ENCODE measurements at regions not wholly inside any gene's neighbourhood (a gene's known extent, or its start where the extent isn't known, plus 50 kb on each side); places are given as distances from the start of the nearest gene placed in this dataset.

DNA sequence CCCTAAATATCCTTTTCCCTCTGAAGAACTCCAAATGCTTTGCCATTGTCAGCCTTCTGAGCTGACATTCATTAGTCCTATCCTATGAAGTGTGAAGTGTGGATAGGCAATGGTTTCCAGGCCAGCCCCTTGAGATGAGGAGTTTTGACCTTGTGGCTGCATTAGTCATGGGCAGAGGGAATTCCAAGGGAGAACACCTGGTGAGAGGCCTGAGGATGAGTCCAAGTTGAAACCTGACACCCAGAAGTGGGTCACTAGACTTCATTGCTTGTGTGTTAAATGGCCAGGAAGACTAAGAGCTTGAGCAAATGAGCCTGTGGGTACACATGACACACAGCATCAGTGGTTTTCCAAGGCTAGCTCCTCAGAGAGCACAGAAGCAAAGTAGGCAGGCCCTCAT, 260.8 kb downstream of the SKAP2 start:
- TF ChIP-seq YY1 (IDR thresholded peaks at IDR 0.05; ENCODE audit: insufficient read depth, insufficient read length) (no peak), SUZ12 (IDR thresholded peaks at IDR 0.05; ENCODE audit: extremely low read depth, insufficient read depth, insufficient read length) (no peak), ZNF274 (IDR thresholded peaks at IDR 0.05; ENCODE audit: low read depth, low read length) (no peak)

DNA sequence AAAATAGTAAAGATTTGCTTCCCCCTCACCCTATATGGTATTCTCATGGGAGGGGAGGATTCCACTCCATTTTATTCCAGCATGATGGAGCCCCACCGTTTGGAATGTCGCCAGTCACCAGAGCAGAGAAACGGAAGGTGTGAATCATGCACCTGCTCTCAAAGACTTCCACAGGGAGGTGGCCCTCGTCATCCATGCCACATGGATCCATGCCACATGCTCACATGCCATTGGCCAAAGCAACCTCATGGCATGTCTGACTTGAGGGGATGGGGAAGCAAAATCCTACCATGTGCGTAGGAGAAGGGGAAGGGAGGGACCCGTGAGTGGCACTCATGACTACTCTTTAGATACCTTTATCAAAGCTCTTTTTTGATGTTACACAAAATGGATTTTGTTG, 256.0 kb downstream of the SKAP2 start:
- H3K4me3 ChIP-seq (ENCODE audit: insufficient read length, low read depth): no peak overlapping the region
- peaks cover under 1% of the 10 kb centered on the region for H3K4me1 ChIP-seq (ENCODE audit: insufficient read depth, insufficient read length)
- no peak overlapping the region for H3K9ac ChIP-seq (ENCODE audit: insufficient read length, low read depth)
- no peak for DNase-seq (ENCODE audit: low read depth, low spot score)
- H3K9me3 ChIP-seq (ENCODE audit: insufficient read depth, low read length): no peaks in the 10 kb centered on the region
- no peaks in the 10 kb centered on the region for H3K27me3 ChIP-seq (ENCODE audit: insufficient read depth, insufficient read length)
- H3K36me3 ChIP-seq (ENCODE audit: insufficient read depth, insufficient read length, low read length): no peaks in the 10 kb centered on the region
- TF ChIP-seq YY1 (IDR thresholded peaks at IDR 0.05; ENCODE audit: insufficient read depth, insufficient read length) (no peak), ZNF274 (IDR thresholded peaks at IDR 0.05; ENCODE audit: low read depth, low read length) (no peak), SUZ12 (IDR thresholded peaks at IDR 0.05; ENCODE audit: extremely low read depth, insufficient read depth, insufficient read length) (no peak)

More for the DNA sequence above, 260.8 kb downstream of the SKAP2 start:
- Histone ChIP-seq H3K27me3 (ENCODE audit: insufficient read depth, insufficient read length) (no peaks in the 10 kb centered on the region), H3K9me3 (ENCODE audit: insufficient read depth, low read length) (no peaks in the 10 kb centered on the region), H3K4me3 (ENCODE audit: insufficient read length, low read depth) (no peak overlapping the region), H3K9ac (ENCODE audit: insufficient read length, low read depth) (no peak overlapping the region), H3K4me1 (ENCODE audit: insufficient read depth, insufficient read length) (no peaks in the 10 kb centered on the region), H3K36me3 (ENCODE audit: insufficient read depth, insufficient read length, low read length) (no peaks in the 10 kb centered on the region)
- DNase-seq (ENCODE audit: low read depth, low spot score): peak; percentile 61

DNA sequence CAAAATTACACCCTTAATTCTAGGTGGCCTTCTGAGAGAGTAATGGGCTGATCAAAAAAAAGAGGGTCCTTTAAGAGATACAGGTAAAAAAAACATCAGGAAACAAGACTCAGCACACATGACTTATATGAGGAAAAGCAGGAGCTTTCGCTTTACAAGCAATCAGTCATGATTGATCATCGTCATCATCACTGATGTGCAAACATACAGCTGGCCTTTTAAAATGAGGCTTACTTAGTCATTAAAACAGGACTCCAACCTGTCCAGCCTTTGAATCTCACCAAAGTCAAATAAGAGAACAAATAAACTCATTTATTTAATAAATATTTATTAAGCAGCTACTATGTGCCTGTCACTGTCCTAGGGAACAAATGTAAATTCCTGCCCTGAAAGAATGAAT, 255.3 kb downstream of the SKAP2 start:
- Histone ChIP-seq H3K27me3 (ENCODE audit: insufficient read depth, insufficient read length) (no peaks in the 10 kb centered on the region), H3K4me1 (ENCODE audit: insufficient read depth, insufficient read length) (peaks cover 2% of the 10 kb centered on the region), H3K4me3 (ENCODE audit: insufficient read length, low read depth) (no peak overlapping the region), H3K36me3 (ENCODE audit: insufficient read depth, insufficient read length, low read length) (no peaks in the 10 kb centered on the region), H3K9ac (ENCODE audit: insufficient read length, low read depth) (no peak overlapping the region), H3K9me3 (ENCODE audit: insufficient read depth, low read length) (no peaks in the 10 kb centered on the region)
- TF ChIP-seq ZNF274 (IDR thresholded peaks at IDR 0.05; ENCODE audit: low read depth, low read length): no peak
- no peak for TF ChIP-seq SUZ12 (IDR thresholded peaks at IDR 0.05; ENCODE audit: extremely low read depth, insufficient read depth, insufficient read length)
- TF ChIP-seq YY1 (IDR thresholded peaks at IDR 0.05; ENCODE audit: insufficient read depth, insufficient read length): no peak
- no peak for DNase-seq (ENCODE audit: low read depth, low spot score)

DNA sequence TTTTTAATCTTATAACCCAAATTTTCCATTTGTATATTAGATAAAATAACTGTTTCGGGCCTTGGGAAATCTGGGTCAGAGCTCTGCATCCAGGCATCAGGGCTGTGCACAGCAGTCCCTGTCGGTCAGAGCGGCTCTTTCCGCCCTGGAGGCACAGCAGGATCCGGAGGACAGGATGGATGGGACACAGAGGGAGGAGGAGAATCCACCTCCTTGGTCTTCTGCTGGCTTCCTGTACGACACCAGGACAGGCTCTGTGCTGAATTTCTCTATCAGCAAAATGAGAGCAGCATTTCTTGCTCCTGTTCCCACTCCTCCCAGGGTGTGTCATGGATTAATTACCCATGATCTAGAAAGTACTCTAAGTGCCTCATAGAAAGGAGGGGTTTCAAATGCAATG, 254.9 kb downstream of the SKAP2 start:
- no peaks in the 10 kb centered on the region for H3K36me3 ChIP-seq (ENCODE audit: insufficient read depth, insufficient read length, low read length)
- H3K9me3 ChIP-seq (ENCODE audit: insufficient read depth, low read length): no peaks in the 10 kb centered on the region
- H3K4me1 ChIP-seq (ENCODE audit: insufficient read depth, insufficient read length): peaks cover 4% of the 10 kb centered on the region
- no peak for DNase-seq (ENCODE audit: low read depth, low spot score)
- no peak for TF ChIP-seq YY1 (IDR thresholded peaks at IDR 0.05; ENCODE audit: insufficient read depth, insufficient read length)
- H3K4me3 ChIP-seq (ENCODE audit: insufficient read length, low read depth): no peak overlapping the region
- H3K27me3 ChIP-seq (ENCODE audit: insufficient read depth, insufficient read length): no peaks in the 10 kb centered on the region
- no peak overlapping the region for H3K9ac ChIP-seq (ENCODE audit: insufficient read length, low read depth)

DNA sequence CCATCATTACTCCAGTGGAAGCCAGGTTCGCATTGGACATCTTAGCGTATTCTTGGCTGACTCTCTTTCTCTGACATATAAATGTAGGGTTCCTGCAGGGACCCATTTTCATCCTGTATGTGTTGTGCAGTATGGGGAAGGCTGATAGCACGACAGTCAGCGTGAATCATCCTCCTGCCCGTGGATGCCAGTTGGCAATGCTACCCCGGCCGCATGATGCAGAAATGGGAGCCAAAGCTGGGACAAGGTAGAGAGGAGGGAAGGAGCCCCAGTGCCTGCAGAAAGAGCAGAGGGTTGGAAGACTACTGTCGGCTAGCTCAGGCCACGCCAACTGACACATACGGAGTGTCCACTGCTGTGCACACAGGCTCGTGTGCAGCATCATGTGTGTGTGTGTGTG, 251.6 kb downstream of the SKAP2 start:
- no peaks in the 10 kb centered on the region for H3K36me3 ChIP-seq (ENCODE audit: insufficient read depth, insufficient read length, low read length)
- DNase-seq (ENCODE audit: low read depth, low spot score): no peak
- peaks cover 5% of the 10 kb centered on the region for H3K4me1 ChIP-seq (ENCODE audit: insufficient read depth, insufficient read length)
- no peaks in the 10 kb centered on the region for H3K9me3 ChIP-seq (ENCODE audit: insufficient read depth, low read length)
- H3K9ac ChIP-seq (ENCODE audit: insufficient read length, low read depth): no peak overlapping the region
- H3K4me3 ChIP-seq (ENCODE audit: insufficient read length, low read depth): no peak overlapping the region
- no peak for TF ChIP-seq ZNF274 (IDR thresholded peaks at IDR 0.05; ENCODE audit: low read depth, low read length)
- TF ChIP-seq YY1 (IDR thresholded peaks at IDR 0.05; ENCODE audit: insufficient read depth, insufficient read length): no peak
- TF ChIP-seq SUZ12 (IDR thresholded peaks at IDR 0.05; ENCODE audit: extremely low read depth, insufficient read depth, insufficient read length): no peak
- H3K27me3 ChIP-seq (ENCODE audit: insufficient read depth, insufficient read length): no peaks in the 10 kb centered on the region

DNA sequence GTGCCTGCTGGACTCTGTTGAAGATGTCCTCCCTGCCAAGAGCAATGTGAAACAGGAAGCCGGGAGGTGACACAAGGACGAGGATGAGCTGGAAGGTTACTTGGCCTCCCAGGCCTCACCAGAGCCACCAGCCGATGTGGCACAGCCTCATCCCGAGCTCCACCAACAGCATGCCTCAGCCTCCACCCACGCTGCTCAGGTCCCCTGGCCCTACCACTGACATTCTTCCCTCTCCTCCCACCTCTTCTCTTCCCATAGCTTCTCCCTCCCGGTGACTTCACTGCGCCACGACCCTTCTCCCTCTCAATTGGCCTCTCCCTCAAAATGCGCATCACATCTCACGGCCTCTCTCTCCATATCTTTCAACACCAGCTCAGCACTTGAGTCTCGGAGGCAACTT, 249.9 kb downstream of the SKAP2 start:
- Histone ChIP-seq H3K9ac (ENCODE audit: insufficient read length, low read depth) (no peak overlapping the region), H3K27me3 (ENCODE audit: insufficient read depth, insufficient read length) (no peaks in the 10 kb centered on the region), H3K4me3 (ENCODE audit: insufficient read length, low read depth) (no peak overlapping the region), H3K36me3 (ENCODE audit: insufficient read depth, insufficient read length, low read length) (no peaks in the 10 kb centered on the region), H3K4me1 (ENCODE audit: insufficient read depth, insufficient read length) (peaks cover 5% of the 10 kb centered on the region), H3K9me3 (ENCODE audit: insufficient read depth, low read length) (no peaks in the 10 kb centered on the region)
- DNase-seq (ENCODE audit: low read depth, low spot score): no peak
- no peak for TF ChIP-seq YY1 (IDR thresholded peaks at IDR 0.05; ENCODE audit: insufficient read depth, insufficient read length)
- no peak for TF ChIP-seq ZNF274 (IDR thresholded peaks at IDR 0.05; ENCODE audit: low read depth, low read length)
- no peak for TF ChIP-seq SUZ12 (IDR thresholded peaks at IDR 0.05; ENCODE audit: extremely low read depth, insufficient read depth, insufficient read length)

DNA sequence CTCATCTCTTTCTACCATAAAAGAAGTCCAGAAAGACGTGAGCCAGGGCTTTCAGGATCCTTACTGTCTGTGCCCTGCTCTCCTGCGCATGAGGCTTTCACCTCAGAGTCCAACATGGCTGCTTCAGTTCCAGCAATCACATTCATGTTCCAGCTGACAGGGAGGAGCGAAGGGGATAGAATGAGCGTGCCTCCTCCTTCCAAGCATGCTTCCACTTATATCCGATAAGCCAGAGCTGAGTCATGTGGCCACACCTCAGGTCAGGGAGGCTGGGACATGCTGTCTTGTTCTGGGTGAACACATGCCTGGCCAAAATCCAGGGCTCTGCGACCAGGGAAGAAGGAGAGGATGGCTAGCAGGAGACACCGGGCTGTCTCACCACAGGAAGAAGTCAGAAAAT, 248.2 kb downstream of the SKAP2 start:
- H3K4me3 ChIP-seq (ENCODE audit: insufficient read length, low read depth): no peak overlapping the region
- TF ChIP-seq ZNF274 (IDR thresholded peaks at IDR 0.05; ENCODE audit: low read depth, low read length): no peak
- no peak for TF ChIP-seq SUZ12 (IDR thresholded peaks at IDR 0.05; ENCODE audit: extremely low read depth, insufficient read depth, insufficient read length)
- no peak for TF ChIP-seq YY1 (IDR thresholded peaks at IDR 0.05; ENCODE audit: insufficient read depth, insufficient read length)
- no peak overlapping the region for H3K9ac ChIP-seq (ENCODE audit: insufficient read length, low read depth)
- no peaks in the 10 kb centered on the region for H3K36me3 ChIP-seq (ENCODE audit: insufficient read depth, insufficient read length, low read length)
- peaks cover 5% of the 10 kb centered on the region for H3K4me1 ChIP-seq (ENCODE audit: insufficient read depth, insufficient read length)
- no peaks in the 10 kb centered on the region for H3K27me3 ChIP-seq (ENCODE audit: insufficient read depth, insufficient read length)
- no peak for DNase-seq (ENCODE audit: low read depth, low spot score)
- no peaks in the 10 kb centered on the region for H3K9me3 ChIP-seq (ENCODE audit: insufficient read depth, low read length)

DNA sequence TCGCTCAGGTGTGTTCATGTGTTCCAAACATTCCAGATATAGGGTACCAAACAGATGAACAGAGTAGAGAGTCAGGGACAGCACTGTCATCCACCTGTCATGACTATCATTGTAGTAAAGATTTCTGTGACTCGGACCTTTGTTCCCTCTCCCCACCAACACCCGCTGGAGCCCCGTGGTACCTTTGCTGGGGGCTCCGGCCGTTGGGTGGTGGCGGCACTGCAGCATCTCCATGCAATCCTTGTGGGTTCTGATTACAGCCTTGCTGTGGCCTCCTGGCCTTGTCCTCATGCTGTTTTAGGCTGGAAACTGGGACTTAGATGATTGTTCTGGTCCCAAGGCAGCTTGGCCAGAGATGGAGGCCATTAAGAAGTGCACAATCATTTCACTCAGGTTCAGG, 247.3 kb downstream of the SKAP2 start:
- Histone ChIP-seq H3K9me3 (ENCODE audit: insufficient read depth, low read length) (no peaks in the 10 kb centered on the region), H3K36me3 (ENCODE audit: insufficient read depth, insufficient read length, low read length) (no peaks in the 10 kb centered on the region), H3K4me1 (ENCODE audit: insufficient read depth, insufficient read length) (peaks cover 5% of the 10 kb centered on the region), H3K4me3 (ENCODE audit: insufficient read length, low read depth) (no peak overlapping the region), H3K9ac (ENCODE audit: insufficient read length, low read depth) (no peak overlapping the region), H3K27me3 (ENCODE audit: insufficient read depth, insufficient read length) (no peaks in the 10 kb centered on the region)
- TF ChIP-seq SUZ12 (IDR thresholded peaks at IDR 0.05; ENCODE audit: extremely low read depth, insufficient read depth, insufficient read length) (no peak), YY1 (IDR thresholded peaks at IDR 0.05; ENCODE audit: insufficient read depth, insufficient read length) (no peak), ZNF274 (IDR thresholded peaks at IDR 0.05; ENCODE audit: low read depth, low read length) (no peak)
- no peak for DNase-seq (ENCODE audit: low read depth, low spot score)
